ENCODE measurements at regions not wholly inside any gene's neighbourhood (a gene's known extent, or its start where the extent isn't known, plus 50 kb on each side); places are given as distances from the start of the nearest gene placed in this dataset.

GRCh38 chr2:234672498-234673150 lies 175.7 kb upstream of the ARL4C start (continued):
- TF ChIP-seq, protein P1, sequence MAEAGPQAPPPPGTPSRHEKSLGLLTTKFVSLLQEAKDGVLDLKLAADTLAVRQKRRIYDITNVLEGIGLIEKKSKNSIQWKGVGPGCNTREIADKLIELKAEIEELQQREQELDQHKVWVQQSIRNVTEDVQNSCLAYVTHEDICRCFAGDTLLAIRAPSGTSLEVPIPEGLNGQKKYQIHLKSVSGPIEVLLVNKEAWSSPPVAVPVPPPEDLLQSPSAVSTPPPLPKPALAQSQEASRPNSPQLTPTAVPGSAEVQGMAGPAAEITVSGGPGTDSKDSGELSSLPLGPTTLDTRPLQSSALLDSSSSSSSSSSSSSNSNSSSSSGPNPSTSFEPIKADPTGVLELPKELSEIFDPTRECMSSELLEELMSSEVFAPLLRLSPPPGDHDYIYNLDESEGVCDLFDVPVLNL (CRISPR knock-in tag; IDR thresholded peaks at IDR 0.05; ENCODE audit: borderline replicate concordance, low read depth) = no peak

DNA sequence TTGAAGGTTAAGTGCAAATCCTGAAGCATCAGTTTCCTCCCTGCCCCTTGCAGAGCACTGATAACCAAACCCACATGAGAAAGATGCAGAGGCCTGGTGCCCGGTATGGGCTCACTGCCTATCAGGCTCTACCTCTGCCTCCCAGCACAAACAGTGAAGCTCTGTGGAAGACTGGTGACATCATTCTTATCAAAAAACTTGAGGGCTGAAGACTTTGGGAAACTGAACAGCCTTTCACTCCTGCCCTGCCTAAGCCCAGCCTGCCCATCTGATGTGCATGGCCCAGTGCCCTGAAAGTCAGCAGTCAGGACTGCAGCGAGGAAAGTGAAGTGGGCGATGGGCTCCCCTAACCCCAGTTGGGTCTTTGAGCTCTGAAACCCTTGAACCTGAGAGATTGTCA lies 174.8 kb upstream of the ARL4C start:
- Mint-ChIP-seq H3K9me3 (peaks cover 19% of the 10 kb centered on the region), H3K36me3 (peaks cover 7% of the 10 kb centered on the region; the same call in 1 of the 2 replicates), H3K4me1 (peaks cover 48% of the 10 kb centered on the region), H3K27ac (no peak overlapping the region), H3K27me3 (ENCODE audit: low read depth) (peaks cover 6% of the 10 kb centered on the region), H3K4me3 (no peak overlapping the region)
- ChIA-PET CTCF (no interaction called here), POLR2A (no interaction called here)
- TF ChIP-seq AR (CRISPR knock-in tag; IDR thresholded peaks at IDR 0.05) (no peak), SMAD4 (CRISPR knock-in tag; IDR thresholded peaks at IDR 0.05) (no peak), MXD4 (CRISPR knock-in tag; IDR thresholded peaks at IDR 0.05; ENCODE audit: borderline replicate concordance) (no peak), ZNF219 (CRISPR knock-in tag; IDR thresholded peaks at IDR 0.05; ENCODE audit: borderline replicate concordance) (no peak), NFE2L1 (CRISPR knock-in tag; IDR thresholded peaks at IDR 0.05) (no peak), USF2 (CRISPR knock-in tag; IDR thresholded peaks at IDR 0.05) (no peak), ZNF263 (CRISPR knock-in tag; IDR thresholded peaks at IDR 0.05; ENCODE audit: low read depth) (no peak)
- TF ChIP-seq, protein P2, sequence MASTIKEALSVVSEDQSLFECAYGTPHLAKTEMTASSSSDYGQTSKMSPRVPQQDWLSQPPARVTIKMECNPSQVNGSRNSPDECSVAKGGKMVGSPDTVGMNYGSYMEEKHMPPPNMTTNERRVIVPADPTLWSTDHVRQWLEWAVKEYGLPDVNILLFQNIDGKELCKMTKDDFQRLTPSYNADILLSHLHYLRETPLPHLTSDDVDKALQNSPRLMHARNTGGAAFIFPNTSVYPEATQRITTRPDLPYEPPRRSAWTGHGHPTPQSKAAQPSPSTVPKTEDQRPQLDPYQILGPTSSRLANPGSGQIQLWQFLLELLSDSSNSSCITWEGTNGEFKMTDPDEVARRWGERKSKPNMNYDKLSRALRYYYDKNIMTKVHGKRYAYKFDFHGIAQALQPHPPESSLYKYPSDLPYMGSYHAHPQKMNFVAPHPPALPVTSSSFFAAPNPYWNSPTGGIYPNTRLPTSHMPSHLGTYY (CRISPR knock-in tag; IDR thresholded peaks at IDR 0.05) = no peak
- DNase-seq (ENCODE audit: low spot score) = no peak
- ATAC-seq = no peak

GRCh38 chr2:234671231-234671630 lies 174.3 kb upstream of the ARL4C start:
- peaks cover 43% of the 10 kb centered on the region for H3K4me1 Mint-ChIP-seq
- H3K27ac Mint-ChIP-seq = no peak overlapping the region
- ATAC-seq (no peak), DNase-seq (ENCODE audit: low spot score) (no peak)
- peaks cover 6% of the 10 kb centered on the region for H3K27me3 Mint-ChIP-seq (ENCODE audit: low read depth)
- no peak overlapping the region for H3K4me3 Mint-ChIP-seq
- H3K9me3 Mint-ChIP-seq = peaks cover 24% of the 10 kb centered on the region
- TF ChIP-seq ZNF423 (CRISPR knock-in tag; IDR thresholded peaks at IDR 0.05) (no peak), RELA (CRISPR knock-in tag; IDR thresholded peaks at IDR 0.05; ENCODE audit: borderline replicate concordance) (no peak), ZNF263 (CRISPR knock-in tag; IDR thresholded peaks at IDR 0.05; ENCODE audit: low read depth) (no peak), MLX (CRISPR knock-in tag; IDR thresholded peaks at IDR 0.05) (no peak), ZNF532 (CRISPR knock-in tag; IDR thresholded peaks at IDR 0.05; ENCODE audit: borderline replicate concordance) (no peak), CBFB (CRISPR knock-in tag; IDR thresholded peaks at IDR 0.05; ENCODE audit: low read depth) (no peak)
- H3K36me3 Mint-ChIP-seq = peaks cover 9% of the 10 kb centered on the region
- CTCF ChIA-PET = no interaction called here
- POLR2A ChIA-PET = interaction anchor here (0.7 kb wide), 1 partner anchor 791 kb away, joined by 7 read pairs; no protein-coding TSS in a partner anchor

All from WTC11 (cell line).